ENCODE measurements at regions not wholly inside any gene's neighbourhood (a gene's known extent, or its start where the extent isn't known, plus 50 kb on each side); places are given as distances from the start of the nearest gene placed in this dataset.
"Not testable (repeated sequence)": the region's sequence is repeated elsewhere in the genome, so short reads cannot be mapped to it uniquely, and the experiment has no call there.

- no peak for DNase-seq (ENCODE audit: low read depth)
Measured at GRCh38 chr6:144681334-144681733, 396.2 kb downstream of the UTRN start.

- DNase-seq (ENCODE audit: low read depth) = no peak
Measured at GRCh38 chr6:144683216-144684070, 398.3 kb downstream of the UTRN start.

GRCh38 chr6:144688713-144689112, 403.6 kb downstream of the UTRN start:
- DNase-seq (ENCODE audit: low read depth) = no peak

GRCh38 chr6:144689503-144690040, 404.4 kb downstream of the UTRN start:
- DNase-seq (ENCODE audit: low read depth) = no peak

GRCh38 chr6:144690133-144690532, 405.0 kb downstream of the UTRN start:
- DNase-seq (ENCODE audit: low read depth) = no peak

GRCh38 chr6:144690666-144691065, 405.5 kb downstream of the UTRN start:
- DNase-seq (ENCODE audit: low read depth) = no peak

GRCh38 chr6:144692050-144692449, 406.9 kb downstream of the UTRN start:
- not testable (repeated sequence) for DNase-seq (ENCODE audit: low read depth)

GRCh38 chr6:144695858-144696533, 410.9 kb downstream of the UTRN start:
- no peak for DNase-seq (ENCODE audit: low read depth)

GRCh38 chr6:144696610-144697368, 411.7 kb downstream of the UTRN start:
- no peak for DNase-seq (ENCODE audit: low read depth)

- no peak for DNase-seq (ENCODE audit: low read depth)
Measured at GRCh38 chr6:144697369-144697760, 412.2 kb downstream of the UTRN start.

GRCh38 chr6:144697801-144698200, 412.7 kb downstream of the UTRN start:
- DNase-seq (ENCODE audit: low read depth) = no peak

GRCh38 chr6:144702781-144703180, 417.6 kb downstream of the UTRN start:
- DNase-seq (ENCODE audit: low read depth) = no peak

- DNase-seq (ENCODE audit: low read depth) = no peak
Measured at GRCh38 chr6:144710207-144710606, 425.1 kb downstream of the UTRN start.

- no peak for DNase-seq (ENCODE audit: low read depth)
Measured at GRCh38 chr6:144711661-144712060, 426.5 kb downstream of the UTRN start.

- DNase-seq (ENCODE audit: low read depth) = no peak
Measured at GRCh38 chr6:144712541-144712940, 427.4 kb downstream of the UTRN start.

GRCh38 chr6:144714021-144714712, 429.0 kb downstream of the UTRN start:
- no peak for DNase-seq (ENCODE audit: low read depth)

- DNase-seq (ENCODE audit: low read depth) = no peak
Measured at GRCh38 chr6:144715344-144715743, 430.2 kb downstream of the UTRN start.

- DNase-seq (ENCODE audit: low read depth) = no peak
Measured at GRCh38 chr6:144718431-144718830, 433.3 kb downstream of the UTRN start.

GRCh38 chr6:144721232-144721631, 436.1 kb downstream of the UTRN start:
- DNase-seq (ENCODE audit: low read depth) = no peak

- no peak for DNase-seq (ENCODE audit: low read depth)
Measured at GRCh38 chr6:144722154-144722737, 437.1 kb downstream of the UTRN start.

- DNase-seq (ENCODE audit: low read depth) = no peak
Measured at GRCh38 chr6:144722925-144723324, 437.8 kb downstream of the UTRN start.

Data from activated gamma-delta T cell treated with anti-CD3 and anti-CD28 coated beads, Interleukin-2, amount 50 U/mL, for 16 hours (primary cell).